GM12865 (cell line): ENCODE measurements at regions not wholly inside any gene's neighbourhood (a gene's known extent, or its start where the extent isn't known, plus 50 kb on each side); places are given as distances from the start of the nearest gene placed in this dataset.

Source experiments
- DNase-seq: peaks from one replicate; pipeline ENCODE4 v3.0.0; 2010; ENCODE audit warnings: low read depth
- H3K4me3 ChIP-seq: 2 replicates; pipeline ENCODE4 v1.5.1; 2011; ENCODE audit warnings: mild to moderate bottlenecking, low read depth, low read length, control low read depth
- TF ChIP-seq, protein P1 (sequence below): IDR thresholded peaks from 2 replicates; pipeline ENCODE4 v1.5.1; 2011; ENCODE audit warnings: low read length, control low read depth, low read depth, inconsistent platforms; ENCODE audit not compliant: insufficient read depth; ENCODE audit errors: missing control alignments

DNA sequence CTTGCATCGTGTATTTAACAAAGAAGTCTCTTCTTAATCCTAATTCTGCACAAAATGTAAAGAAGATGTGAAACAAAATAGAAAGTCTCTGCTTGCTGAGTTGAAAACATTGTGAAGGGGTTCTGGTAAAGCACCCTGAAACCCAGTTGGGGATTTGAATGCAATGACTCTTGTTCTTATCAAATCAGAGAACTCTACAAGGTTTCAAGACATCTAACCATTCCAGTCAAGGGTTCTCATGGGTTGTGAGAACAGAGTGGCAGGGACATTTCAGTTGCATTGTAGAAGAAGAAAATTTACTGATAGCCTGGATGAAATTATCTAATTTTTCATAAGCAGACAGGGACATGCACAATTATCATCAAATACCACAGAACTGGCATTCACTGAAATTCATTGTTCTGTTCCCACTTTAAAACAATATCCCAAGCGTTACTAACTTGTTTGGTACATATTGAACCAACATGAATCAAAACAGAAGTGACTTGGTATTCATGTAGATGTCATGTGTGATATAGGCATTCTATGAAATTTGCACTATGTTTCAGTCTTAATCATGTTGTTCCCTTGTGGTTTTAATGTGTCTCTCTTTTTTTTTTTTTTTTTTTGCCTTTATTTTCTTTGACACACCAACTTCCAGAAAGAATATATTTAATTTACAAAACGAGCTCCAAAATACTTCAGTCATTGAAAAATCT lies 563.3 kb downstream of the IRX1 start:
- no peak overlapping the region for H3K4me3 ChIP-seq
- no peak for DNase-seq
- TF ChIP-seq, protein P1, sequence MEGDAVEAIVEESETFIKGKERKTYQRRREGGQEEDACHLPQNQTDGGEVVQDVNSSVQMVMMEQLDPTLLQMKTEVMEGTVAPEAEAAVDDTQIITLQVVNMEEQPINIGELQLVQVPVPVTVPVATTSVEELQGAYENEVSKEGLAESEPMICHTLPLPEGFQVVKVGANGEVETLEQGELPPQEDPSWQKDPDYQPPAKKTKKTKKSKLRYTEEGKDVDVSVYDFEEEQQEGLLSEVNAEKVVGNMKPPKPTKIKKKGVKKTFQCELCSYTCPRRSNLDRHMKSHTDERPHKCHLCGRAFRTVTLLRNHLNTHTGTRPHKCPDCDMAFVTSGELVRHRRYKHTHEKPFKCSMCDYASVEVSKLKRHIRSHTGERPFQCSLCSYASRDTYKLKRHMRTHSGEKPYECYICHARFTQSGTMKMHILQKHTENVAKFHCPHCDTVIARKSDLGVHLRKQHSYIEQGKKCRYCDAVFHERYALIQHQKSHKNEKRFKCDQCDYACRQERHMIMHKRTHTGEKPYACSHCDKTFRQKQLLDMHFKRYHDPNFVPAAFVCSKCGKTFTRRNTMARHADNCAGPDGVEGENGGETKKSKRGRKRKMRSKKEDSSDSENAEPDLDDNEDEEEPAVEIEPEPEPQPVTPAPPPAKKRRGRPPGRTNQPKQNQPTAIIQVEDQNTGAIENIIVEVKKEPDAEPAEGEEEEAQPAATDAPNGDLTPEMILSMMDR = no peak

DNA sequence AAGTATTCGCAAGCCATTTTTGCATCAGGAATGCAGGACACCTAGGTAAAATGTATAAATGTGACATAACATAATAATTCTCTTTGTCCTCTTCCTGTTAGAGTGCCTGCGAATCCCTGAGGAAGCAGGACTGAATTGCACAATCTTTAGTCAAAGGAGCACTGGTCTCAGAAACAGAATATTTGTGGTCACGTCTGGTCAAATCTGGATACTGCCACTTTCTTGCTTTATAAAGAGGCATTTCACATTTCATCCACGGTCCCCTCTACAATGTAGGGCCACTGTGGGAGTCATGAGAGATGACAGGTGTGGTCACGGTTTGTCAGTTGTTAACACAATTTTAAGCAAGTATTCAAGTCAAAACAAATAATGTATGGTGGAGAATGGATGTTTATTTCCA lies 564.0 kb downstream of the IRX1 start:
- TF ChIP-seq, protein P1 = no peak
- no peak overlapping the region for H3K4me3 ChIP-seq
- no peak for DNase-seq

DNA sequence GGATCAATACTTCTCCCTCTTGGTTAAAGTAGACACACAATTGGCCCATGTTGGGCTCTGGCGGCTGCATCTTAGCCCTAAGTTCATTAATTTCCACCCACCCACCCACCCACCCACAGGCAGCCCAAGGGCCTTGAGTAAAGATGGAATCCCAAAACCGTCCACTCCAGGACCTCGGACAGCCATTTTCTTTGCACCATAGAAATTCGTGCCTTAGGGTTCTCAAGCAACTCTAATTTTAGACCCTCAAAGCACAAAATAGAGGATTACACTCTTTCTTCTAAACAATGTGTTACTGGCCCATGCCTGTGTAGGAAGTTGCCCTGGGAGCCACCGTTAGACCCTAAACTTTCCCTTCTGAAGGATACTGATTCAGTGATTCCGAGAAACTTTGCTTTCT lies 568.5 kb downstream of the IRX1 start:
- no peak for DNase-seq
- TF ChIP-seq, protein P1 = no peak
- H3K4me3 ChIP-seq = no peak overlapping the region

DNA sequence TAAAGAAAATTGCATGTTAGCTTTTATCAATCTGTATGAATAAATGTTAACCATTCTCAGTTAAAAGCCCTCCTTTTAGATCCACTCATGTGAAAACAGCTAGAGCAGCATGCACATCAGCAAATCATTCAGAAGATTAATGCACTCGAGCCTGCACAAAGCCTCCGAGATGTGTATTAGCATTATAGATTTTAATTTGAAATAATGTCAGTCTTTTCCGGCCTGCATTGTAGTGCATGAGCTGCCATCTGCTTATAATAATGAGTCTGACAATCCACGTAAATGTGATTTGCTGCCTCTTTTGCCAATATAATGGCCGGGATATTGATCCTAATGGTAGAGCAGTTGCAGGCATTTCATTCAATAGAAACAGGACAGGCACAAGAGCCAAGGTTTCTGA lies 585.1 kb downstream of the IRX1 start:
- TF ChIP-seq, protein P1 = no peak
- DNase-seq = no peak
- H3K4me3 ChIP-seq = no peak overlapping the region

DNA sequence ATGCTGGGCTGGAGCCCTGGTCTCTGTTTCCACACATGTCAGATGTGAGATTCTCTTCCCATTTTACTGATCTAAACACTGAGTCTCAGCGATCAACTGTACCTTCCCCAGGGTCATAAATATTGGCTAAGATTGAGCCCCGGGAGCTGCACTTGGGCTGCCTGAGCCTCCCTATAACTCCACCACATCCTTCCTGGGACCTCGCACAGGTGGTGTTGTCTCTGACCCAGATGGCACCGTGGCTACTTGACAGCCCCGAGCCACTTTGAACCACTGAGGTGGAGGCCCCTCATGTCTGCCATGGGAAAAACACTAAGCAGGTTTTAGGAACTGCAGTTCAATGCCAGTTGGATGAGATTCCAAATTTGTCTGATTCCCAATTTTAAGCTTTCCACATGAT lies 586.5 kb downstream of the IRX1 start:
- H3K4me3 ChIP-seq = no peak overlapping the region
- TF ChIP-seq, protein P1 = no peak
- no peak for DNase-seq

DNA sequence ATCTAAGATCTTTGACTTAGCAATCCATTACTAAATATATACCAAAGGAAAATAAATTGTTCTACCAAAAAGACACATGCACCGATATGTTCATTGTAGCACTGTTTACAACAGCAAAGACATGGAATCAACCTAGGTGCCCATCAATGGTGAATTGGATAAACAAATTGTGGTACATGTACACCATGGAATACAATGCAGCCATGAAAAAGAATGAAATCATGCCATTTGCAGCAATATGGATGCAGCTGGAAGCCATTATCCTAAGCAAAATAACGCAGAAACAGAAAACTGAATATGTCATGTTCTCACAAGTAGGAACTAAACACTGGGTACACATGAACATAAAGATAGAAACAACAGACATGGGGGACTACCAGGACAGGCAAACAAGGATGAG lies 589.5 kb downstream of the IRX1 start:
- no peak for DNase-seq
- TF ChIP-seq, protein P1 = no peak

DNA sequence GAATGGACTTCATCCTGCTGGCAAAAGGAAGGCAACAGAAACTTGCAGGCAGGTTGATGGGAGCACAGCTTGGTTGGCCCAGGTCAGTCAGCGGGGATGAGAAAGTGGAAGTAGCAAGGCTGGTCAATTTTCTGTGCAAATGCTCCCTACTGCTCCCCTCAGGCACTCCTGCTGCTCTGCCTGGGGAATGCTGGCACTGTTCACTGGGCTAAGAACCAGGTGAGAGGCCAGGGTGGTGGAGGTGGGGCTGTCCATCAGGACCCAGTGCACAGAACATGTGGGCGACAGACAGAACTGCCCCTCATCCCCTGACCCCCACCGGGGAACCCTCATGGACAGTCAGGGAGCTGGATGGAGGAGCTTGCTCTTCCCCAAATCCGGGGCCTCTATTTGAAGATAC lies 593.1 kb downstream of the IRX1 start:
- H3K4me3 ChIP-seq = no peak overlapping the region
- TF ChIP-seq, protein P1 = no peak
- DNase-seq = no peak

More for the DNA sequence above, 589.5 kb downstream of the IRX1 start:
- no peak overlapping the region for H3K4me3 ChIP-seq
